ENCODE measurements at regions not wholly inside any gene's neighbourhood (a gene's known extent, or its start where the extent isn't known, plus 50 kb on each side); places are given as distances from the start of the nearest gene placed in this dataset.
"Not testable (repeated sequence)": the region's sequence is repeated elsewhere in the genome, so short reads cannot be mapped to it uniquely, and the experiment has no call there.

DNA sequence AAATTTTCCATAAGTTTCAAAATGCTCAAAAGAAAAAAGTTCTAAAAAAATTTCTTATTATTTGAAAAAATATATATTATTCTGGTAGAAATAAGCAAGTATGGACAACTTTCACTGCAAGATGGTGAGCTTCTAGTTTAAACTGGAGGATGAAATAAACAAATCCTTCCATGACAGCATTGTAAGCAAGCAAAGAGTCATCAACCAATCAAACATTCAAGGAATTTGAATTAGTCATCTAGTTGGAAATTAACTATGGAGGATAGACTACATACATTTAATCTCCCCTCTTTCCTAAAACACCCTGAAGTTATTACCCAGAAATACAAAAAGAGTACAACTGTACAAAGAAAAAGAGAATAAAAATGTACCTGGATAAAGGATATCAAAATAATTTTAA, 51.0 kb upstream of the IRX5 start:
- no peak for DNase-seq

DNA sequence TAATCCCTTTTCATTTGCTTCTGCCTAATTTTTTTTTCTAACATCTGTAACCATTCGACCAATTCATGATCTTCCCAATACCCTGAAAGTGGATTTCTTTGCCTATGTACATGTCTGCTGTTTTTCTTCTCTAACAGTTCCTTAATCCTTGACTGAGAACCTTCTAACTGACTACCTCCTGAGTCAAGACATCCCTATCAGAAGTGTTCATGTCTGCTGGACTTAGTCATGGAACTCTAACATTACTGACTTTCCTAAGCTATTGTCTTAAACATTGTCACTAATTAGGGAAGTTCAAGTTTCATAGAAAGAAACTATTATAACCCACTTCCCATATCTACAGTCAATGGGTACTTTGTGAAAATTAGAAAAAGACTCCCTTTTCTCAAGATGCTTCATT, 52.4 kb upstream of the IRX5 start:
- no peak for DNase-seq

DNA sequence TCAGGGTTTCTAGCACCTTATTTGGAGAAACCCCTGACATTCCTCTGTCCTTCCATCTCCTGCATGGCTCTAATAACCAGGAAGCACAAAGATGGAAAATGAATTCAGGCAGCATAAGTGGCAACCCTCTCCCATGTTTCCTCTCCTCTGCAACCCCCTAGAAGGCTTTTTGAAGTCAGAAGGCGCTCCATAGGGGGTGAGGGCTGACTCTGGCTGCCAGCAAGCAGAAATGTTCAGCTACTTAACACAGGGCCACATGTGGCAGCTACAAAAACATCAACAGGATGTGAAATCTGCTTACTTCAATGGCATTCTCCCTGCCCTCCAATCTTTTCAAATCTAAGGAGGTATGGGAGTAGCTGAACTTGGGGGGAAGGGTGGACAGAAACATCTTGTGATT, 55.2 kb upstream of the IRX5 start:
- no peak for DNase-seq

DNA sequence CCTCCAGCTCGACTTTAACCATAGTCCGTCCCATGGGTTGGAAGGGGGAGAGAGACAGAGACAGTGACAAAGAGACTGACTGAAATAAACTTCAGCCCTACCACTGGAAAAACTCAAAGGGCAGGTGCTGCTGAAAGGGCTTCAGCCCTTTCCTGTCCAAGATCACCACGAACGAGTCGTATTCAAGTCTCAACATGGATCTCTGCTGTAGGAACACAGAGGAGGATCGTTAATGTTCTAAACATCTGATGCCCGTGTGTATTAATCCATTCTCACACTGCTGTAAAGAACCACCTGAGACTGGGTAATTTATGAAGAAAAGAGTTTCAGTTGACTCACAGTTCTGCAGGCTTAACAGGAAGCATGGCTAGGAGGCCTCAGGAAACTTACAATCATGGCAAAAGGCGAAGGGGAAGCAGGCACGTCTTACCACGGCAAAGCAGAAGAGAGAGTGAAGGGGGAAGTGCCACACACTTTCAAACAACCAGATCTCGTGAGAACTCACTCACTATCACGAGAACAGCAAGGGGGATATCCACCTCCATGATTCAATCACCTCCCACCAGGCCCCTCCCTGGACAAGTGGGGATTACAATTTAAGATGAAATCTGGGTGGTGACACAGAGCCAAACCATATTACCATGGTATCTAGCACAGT, 56.8 kb upstream of the IRX5 start:
- not testable (repeated sequence) for DNase-seq

DNA sequence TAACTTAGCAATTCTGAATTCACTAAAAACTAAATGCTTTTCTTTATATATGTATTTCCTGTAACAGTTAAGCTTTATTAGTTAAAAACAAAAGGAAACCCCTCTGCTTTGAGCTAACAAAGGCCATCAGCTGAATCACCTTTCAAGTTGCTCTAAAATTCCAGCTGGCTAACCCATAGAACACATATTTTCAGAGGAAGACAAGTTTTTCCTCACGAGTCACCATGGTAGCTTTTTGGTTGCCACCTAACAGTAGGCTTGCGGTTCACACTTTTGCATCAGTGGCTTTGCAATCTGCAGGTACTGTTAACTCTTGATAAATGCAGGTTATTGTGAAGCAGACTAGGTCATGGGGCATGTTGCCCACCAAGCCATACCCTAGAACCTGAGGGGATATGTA, 57.6 kb upstream of the IRX5 start:
- no peak for DNase-seq

DNA sequence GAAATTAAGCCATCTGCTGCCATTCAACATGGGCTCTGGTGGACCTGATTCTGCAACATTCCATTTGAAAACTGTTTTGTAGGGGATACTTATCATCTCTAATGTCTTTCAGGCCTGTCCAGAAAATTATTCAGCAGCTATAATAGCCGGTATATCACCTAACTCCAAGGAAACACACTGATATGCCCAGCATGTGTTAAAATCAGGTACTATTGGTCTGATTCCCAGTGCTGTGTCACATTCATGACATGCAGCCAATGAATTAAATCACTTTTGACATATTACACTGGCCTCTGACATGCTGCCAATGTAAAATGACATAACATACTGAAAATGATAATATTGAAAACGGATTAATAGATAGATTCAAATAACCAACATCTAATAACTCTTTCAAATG, 60.5 kb upstream of the IRX5 start:
- no peak for DNase-seq

DNA sequence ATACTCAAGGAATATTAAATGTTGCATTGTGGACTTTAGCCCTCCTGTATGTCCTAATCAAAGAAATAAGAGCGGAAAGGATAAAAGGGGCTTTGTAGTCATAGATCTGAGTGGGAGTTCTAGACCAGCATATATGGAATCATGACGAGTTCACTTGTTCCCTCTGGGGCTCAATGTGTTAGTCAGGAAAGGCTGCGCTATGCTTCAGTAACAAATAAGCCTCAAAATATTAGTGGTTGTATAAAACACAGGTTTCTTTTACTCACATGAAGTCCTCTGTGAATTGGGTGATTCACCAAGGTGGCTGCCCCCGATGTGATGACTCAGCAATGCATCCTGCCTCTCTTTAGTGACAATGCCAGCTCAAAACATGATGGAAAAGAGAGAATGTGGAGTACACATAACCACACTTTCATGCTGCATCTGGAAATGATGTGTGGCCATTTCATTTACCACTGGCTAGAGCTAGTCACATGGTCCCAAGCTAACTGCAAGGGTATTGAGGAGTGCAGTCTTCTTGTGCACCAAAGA, 63.3 kb upstream of the IRX5 start:
- DNase-seq: no peak

DNA sequence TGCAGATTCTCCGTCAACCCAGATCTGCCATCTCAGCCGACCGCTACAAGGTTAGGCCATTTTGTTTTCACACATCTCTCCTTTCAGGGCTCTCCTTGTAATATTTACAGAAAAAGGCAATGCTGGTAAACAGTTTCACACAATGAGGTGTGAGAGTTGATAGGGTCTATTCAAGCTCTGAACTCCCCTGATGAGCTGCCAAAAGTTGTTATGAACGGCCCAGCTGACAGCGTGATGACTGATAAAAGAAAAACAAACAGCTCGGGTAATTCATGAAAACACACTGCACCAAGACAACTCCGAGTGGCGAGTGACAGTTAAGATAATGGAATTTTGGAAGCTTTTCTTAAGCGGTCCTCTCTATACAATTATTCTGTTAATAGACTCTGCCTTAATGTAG, 68.1 kb upstream of the IRX5 start:
- no peak for DNase-seq

DNA sequence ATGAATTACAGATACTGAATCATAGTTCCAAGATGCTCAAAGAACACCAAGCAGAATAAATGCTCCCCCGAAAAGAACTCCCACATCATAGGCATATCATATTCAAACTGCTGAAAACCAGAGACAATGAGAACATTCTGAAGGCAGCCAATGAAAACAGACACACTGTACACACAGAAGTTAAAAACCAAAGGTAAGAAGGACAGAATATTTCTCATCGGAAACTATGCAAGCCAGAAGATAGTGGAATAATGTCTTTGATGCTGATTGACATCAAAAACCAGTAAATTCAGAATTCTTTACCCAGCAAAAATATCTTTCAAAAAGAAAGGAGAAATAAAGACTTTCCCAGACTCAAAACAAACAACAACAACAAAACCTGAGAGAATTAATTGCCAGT, 73.8 kb upstream of the IRX5 start:
- no peak for DNase-seq

DNA sequence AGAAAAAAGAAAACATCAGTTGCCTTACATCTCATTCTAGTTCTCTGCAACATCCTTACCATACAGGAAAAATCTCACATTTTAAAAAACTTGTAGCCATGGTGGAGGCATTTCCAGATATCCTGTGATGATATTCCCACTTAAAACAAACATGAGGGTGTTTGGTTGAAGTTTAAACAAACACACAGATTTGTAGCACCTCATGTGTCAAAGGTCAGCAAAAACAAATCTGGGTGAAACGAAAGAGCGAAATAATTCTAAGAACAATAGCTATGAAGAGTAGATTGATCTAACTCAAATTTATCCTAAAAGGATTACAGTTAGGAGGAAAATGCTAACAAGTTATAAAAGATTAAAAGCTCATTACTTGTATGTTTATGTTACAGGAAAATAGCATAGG, 83.1 kb upstream of the IRX5 start:
- no peak for DNase-seq

DNA sequence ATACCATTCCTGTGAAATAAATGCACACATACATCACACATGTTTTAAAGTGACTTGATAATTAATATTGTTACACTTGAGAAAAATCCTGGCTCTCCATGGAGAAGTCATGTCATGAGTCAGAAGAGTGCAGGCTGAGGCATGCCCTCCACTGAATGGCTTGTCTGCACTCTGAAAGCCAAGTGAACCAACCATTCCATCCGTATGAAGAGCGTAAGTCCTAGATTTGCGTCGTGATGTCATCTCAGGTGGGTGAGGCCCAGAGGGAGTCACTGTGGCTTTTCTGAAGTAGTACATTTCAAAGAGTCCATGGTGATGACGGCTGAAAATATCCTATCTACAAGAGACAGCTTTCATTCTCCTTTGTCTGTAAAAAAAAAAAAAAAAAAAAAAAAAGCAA, 83.5 kb upstream of the IRX5 start:
- no peak for DNase-seq

DNA sequence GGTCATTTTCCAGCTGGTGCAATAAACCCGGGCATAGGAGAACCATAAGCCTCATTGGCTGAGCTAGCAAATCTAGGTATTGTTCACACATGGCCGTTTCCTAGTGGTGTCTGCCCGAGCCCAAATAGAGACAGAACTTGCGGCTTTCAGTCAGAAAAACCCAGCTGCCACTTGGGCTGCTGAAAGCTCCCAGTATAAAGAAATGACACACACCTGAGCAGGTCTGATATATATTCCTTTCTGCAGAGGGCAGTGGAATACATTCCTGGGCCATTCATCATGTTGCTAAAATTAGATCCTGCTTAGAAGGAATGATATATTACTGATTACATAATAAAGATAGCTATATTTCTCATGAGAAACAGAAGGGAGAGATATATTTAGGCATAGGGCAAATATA, 83.9 kb upstream of the IRX5 start:
- DNase-seq: no peak

DNA sequence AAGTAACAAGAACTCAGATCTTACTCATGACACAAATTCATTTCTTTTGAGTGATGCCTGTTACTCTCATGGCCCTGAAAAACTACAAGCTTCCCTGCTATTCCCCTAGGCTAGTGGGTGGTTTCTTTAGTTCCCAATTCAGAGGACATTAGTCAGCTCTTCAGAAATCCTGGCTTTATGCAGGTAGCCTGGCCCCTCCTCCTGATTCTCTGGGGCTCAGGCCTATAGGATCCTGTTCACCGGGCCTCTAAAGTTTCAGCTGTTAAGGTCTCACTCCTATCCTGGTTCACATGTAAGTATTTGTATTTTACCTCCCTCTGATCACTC, 87.3 kb upstream of the IRX5 start:
- DNase-seq: no peak

DNA sequence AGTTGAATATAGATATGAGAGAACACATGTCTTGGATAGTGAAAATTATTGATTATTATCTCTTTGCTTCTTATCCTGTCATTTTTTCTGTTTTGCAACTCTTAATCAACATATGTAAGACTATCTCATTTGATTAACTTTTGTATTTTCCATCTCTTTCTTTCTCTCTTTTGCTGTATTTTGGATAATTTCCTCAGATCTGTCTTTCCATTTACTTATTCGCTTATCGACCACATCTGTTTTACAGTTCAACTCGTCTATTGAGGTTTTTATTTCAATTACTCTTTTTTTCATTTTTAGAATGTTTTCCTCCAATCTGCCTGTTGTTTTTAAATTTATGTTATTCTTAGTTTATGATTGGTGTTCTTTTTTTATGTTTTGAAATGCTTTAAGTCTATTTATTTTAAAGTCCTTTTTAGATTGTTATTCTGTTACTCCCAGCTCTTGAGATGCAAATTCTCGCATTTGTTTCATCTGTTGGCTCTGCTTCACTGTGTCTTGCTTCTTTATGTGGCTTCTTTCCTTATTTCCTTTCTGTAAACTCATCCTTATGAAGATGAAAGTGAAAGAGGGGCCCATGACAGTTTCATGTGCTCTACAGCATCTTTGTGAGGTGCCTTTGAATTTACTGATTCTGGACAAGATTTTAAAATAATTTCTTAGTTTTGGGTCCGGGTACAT, 87.8 kb upstream of the IRX5 start:
- DNase-seq: no peak

DNA sequence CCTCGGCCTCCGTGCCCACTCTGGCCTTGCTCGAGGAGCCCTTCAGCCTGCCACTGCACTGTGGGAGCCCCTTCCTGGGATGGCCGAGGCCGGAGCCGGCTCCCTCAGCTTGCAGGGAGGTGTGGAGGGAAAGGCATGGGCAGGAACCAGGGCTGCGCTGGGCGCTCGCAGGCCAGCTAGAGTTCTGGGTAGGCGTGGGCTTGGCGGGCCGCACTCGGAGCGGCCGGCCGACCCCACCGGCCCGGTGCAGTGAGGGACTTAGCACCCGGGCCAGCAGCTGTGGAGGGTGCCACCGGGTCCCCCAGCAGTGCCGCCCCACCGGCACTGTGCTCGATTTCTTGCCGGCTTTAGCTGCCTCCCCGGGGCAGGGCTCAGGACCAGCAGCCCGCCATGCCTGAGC, 101.0 kb upstream of the IRX5 start:
- DNase-seq: no peak

DNA sequence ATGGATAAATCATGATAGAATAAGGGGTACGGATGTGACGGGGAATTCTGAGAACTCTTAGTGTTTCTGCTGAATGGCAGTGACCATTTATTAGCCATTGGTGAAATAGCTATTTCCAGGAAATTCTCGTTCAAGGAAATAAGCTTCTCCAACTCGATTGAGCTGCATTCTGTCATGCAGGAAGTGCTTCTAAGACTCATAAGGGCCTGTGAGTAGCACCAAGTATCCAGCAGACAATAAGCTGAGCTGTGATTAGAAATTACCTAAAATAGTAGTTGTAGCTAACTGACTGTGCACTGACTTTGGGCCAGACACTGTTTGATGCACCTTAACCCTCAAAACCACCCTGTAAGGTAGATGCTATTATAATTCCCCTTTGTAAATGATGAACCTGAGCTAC, 107.8 kb upstream of the IRX5 start:
- no peak for DNase-seq

DNA sequence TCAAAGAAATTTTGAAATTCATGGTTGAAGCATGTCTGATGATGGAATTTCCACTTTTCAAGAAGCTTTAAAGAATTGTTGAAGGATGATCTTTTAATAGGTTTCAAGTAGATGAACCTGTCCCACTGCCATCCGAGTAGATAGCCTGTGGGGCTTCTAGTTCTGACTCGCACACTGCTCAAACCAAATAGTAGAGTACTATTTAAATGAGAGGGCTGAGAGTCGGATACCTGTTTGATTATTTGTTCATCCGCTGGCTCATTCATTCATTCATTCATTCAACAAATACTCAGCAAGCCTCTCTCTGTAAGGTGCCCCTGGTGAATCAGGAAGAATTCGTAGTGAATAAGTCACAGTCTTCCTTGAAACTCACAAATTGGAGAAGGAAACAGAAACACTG, 108.2 kb upstream of the IRX5 start:
- no peak for DNase-seq

DNA sequence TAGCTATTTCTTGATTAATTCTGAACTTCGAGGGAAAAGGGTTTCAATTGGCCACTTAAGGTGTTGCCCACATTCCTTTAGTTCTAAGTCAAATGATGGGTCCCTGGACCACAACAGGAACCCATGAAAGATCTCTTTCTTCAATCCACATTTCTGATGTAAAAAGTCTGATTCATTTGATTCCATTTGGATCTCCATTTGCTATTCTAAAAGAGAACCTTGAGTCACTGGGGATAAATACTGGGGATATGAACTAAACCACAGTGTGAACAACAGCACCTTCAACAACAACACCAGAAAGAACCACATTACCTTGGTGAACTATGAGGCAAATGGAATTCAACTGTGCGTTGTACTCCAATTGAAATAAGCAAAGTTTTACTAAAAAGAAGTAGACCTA, 108.9 kb upstream of the IRX5 start:
- no peak for DNase-seq

DNA sequence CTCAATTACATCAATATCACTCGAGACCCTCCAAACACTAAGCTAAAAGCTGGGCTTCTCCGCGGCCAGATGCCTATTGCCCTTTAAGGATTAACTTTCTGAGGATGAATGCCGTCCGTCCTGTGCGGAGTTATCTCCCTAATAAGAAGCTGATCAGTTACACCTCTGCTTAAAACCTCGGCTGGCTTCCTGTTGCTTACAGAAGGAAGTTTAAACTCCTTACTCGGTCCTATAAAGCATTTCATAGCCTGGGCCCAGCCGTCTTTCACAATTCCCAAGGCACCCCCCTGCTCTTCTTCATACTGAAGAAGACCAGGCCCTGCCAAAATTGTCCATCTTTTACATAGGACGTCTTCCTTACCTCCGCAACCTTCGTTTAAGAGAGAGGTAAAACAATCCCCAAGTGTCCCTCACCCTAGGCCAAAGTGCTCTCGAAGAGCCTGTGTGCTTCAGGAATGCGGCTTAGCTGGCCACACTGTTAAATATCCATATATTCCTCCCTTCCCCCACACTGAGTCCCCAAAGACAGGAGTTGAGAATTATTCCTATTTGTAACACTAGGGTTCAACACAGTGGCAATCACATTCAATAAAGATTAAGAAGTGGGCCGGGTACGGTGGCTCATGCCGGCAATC, 112.6 kb upstream of the IRX5 start:
- DNase-seq: no peak

DNA sequence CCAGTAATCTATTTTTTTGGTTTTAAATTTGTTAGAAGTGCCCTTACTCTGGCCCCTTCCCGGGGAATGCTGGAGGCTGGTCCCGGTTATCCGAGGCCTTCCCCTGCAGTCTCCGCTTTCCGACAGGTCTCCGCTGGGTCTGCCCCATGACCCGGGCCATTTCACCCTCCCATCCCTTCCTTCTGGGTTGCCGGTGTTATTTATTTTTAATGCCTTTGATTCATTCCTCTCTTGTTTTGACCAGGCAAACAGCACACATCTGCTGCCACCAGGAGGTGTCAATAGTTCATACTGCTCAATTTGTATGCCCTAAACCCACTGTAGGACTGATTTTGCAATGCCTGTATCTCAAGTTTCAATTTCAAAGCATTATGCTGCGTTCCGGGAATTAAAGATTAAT, 113.2 kb upstream of the IRX5 start:
- DNase-seq: no peak

DNA sequence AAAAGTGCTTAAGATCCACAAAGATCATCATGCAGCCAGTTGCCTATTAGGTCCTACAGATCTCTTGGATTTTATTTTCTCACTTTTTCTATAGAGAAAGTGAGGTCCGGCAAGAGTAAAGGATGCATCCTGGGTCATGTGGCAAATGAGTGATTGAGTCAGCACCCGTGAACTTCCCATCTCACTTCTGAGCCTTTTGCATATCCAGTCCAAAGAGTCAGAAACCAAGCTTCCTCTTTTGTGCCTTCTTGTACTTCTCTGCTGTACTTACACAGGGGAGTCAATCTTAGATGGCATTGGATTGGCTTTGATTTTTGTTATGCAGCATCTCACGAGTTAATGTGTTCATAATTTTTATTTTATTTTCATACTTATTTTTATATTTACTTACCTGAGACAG, 114.2 kb upstream of the IRX5 start:
- no peak for DNase-seq

DNA sequence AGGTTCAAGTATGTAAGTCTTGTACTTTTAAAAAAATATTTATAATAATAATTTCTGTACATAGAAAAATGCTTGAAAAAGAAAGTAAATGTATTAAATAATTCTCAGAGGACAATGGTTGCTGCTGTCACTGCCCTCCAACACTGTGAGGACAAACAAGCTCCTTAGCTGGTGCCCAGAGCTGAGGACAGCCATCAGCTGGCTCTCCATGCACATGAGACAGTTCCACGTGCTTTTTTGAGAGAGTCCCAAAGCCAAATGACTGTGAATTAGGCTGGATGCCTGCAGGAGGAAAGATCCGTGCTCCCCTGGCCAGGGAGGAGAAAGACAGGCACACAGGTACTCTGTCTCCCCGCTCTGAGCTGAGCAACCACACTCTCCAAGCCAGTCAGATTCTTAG, 115.5 kb upstream of the IRX5 start:
- DNase-seq: no peak

DNA sequence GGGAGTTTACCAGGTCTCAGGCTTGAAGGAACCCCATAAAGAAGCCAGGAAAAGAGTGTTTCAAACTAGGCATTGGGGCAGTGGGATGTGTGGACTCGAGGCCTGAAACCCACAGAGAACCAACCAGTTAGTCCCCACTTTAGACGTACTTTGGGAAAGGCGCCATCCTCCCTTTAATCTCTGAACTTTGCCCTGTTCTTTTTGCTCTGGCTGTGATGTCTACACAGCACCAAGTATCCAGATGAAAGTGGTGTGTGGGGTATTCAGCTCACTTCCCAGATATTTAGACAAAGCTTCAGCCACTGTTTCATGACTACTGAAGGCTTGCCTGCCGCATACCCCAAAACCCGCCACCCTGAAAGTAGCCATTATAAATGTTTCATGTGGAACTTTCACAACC, 116.9 kb upstream of the IRX5 start:
- DNase-seq: no peak

DNA sequence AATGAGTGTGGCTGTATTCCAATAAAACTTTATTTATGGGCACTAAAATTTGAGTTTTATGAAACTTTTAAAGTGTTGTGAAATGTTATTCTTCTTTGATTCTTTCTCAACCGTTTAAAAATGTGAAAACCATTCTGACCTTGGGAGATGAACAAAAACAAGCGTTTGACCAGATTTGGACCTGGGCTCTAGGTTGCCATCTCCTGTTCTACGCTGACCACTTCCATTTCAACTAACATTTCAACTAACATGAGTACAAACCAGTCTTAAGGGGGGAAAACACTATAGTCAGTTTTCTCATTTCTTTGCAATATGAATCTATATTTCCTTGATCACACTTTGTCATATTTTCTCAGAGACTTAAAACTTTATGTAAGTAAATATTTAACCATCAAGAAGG, 118.4 kb upstream of the IRX5 start:
- DNase-seq: no peak

DNA sequence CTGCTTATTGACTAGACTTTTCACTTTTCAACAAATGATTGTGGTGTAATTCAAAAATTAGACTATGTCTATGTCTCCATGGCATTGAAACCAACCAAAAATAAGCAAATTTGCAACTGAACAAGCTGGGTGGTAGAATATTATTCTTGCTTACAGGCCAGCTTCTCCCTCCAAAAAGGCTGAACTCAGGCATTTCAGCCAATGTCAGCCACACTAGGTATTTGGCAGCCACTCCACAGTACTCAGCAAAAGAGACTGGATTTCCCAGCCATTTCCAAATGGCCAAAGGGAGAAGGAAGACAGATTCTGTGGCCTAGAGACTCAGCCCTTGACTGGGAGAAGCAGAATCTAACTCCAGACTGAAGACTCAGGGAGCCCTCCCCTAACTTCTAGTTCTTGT, 121.8 kb upstream of the IRX5 start:
- DNase-seq: no peak

Measured in T-helper 1 cell (primary cell).